Tibial nerve (tissue), 4 donors: ENCODE measurements at regions not wholly inside any gene's neighbourhood (a gene's known extent, or its start where the extent isn't known, plus 50 kb on each side); places are given as distances from the start of the nearest gene placed in this dataset.

Source experiments
- DNase-seq, 2 donors: peaks; one replicate each; pipeline ENCODE4 v3.0.0-alpha.2; 2019; ENCODE audit warnings: low spot score in 2 of 2
- H3K27ac ChIP-seq, 4 donors: fragments of 200-600 bp; sonication (generic) in 3 of 4; one replicate each; pipeline ENCODE4 v1.5.1; 2017 to 2019; ENCODE audit warnings: mild to moderate bottlenecking in 1 of 4
- H3K27me3 ChIP-seq, 2 donors: fragments of 200-600 bp; sonication (generic) in 1 of 2; one replicate each; pipeline versions ENCODE4 v1.5.1 to v1.6.0; 2017 to 2019
- H3K36me3 ChIP-seq, 3 donors: fragments of 200-600 bp; sonication (generic); one replicate each; pipeline ENCODE4 v1.5.1; 2018 to 2019
- H3K4me1 ChIP-seq, 4 donors: fragments of 200-600 bp; sonication (generic) in 3 of 4; one replicate each; pipeline ENCODE4 v1.5.1; 2017 to 2019
- H3K4me3 ChIP-seq, 4 donors: fragments of 200-600 bp; sonication (generic) in 3 of 4; one replicate each; pipeline ENCODE4 v1.5.1; 2017 to 2019; ENCODE audit warnings: mild to moderate bottlenecking in 1 of 4, moderate library complexity in 1 of 4
- H3K9me3 ChIP-seq, 4 donors: fragments of 200-600 bp; sonication (generic) in 3 of 4; one replicate each; pipeline ENCODE4 v1.5.1; 2017 to 2019
- EP300 ChIP-seq, 2 donors: sonication (generic); formaldehyde crosslinking; IDR thresholded peaks; one replicate each; pipeline ENCODE4 v1.6.1; 2017; ENCODE audit warnings: antibody characterized with exemption in 2 of 2, mild to moderate bottlenecking in 1 of 2
- POLR2A ChIP-seq, 2 donors: fragments of 450-650 bp; IDR thresholded peaks; one replicate each; pipeline ENCODE4 v1.6.1; 2017; ENCODE audit warnings: antibody characterized with exemption in 2 of 2, mild to moderate bottlenecking in 2 of 2, moderate library complexity in 2 of 2
- WGBS, 2 donors: methylation state at CpG; one replicate each; pipeline ENCODE4 v1.1.5; 2018; 5-methylcytosine and 5-hydroxymethylcytosine counted together
- TF ChIP-seq, protein P1 (sequence below), 5 experiments: fragments of 200-600 bp in 3 of 5; fragments of 450-650 bp in 2 of 5; sonication (generic) in 3 of 5; IDR thresholded peaks; one replicate each; pipeline ENCODE4 v1.5.1; 2016 to 2019; ENCODE audit warnings: antibody characterized with exemption in 5 of 5, mild to moderate bottlenecking in 3 of 5, moderate library complexity in 2 of 5

- H3K36me3 ChIP-seq = no peaks in the 10 kb centered on the region
- WGBS, 2 donors = 89 to 91% methylated on average over 16 to 18 of the region's 18 CpGs
These were observed 134.0 kb downstream of the FOXL1 start for GRCh38 chr16:86712158-86713009.

GRCh38 chr16:86713021-86713631 lies 134.8 kb downstream of the FOXL1 start:
- H3K4me3 ChIP-seq = no peak overlapping the region
- no peak for DNase-seq
- peaks cover 0 to 7% (median 0%) of the 10 kb centered on the region in 4 donors for H3K9me3 ChIP-seq
- no peaks in the 10 kb centered on the region for H3K36me3 ChIP-seq
- TF ChIP-seq, protein P1, sequence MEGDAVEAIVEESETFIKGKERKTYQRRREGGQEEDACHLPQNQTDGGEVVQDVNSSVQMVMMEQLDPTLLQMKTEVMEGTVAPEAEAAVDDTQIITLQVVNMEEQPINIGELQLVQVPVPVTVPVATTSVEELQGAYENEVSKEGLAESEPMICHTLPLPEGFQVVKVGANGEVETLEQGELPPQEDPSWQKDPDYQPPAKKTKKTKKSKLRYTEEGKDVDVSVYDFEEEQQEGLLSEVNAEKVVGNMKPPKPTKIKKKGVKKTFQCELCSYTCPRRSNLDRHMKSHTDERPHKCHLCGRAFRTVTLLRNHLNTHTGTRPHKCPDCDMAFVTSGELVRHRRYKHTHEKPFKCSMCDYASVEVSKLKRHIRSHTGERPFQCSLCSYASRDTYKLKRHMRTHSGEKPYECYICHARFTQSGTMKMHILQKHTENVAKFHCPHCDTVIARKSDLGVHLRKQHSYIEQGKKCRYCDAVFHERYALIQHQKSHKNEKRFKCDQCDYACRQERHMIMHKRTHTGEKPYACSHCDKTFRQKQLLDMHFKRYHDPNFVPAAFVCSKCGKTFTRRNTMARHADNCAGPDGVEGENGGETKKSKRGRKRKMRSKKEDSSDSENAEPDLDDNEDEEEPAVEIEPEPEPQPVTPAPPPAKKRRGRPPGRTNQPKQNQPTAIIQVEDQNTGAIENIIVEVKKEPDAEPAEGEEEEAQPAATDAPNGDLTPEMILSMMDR (IDR thresholded peaks at IDR 0.05) = no peak
- TF ChIP-seq POLR2A (IDR thresholded peaks at IDR 0.05) (no peak), EP300 (IDR thresholded peaks at IDR 0.05) (no peak)
- H3K27me3 ChIP-seq = peaks cover 0 to 20% of the 10 kb centered on the region in 2 donors
- WGBS, 2 donors = 80 to 81% methylated on average over 19 to 24 of the region's 25 CpGs
- H3K4me1 ChIP-seq = no peaks in the 10 kb centered on the region
- H3K27ac ChIP-seq = no peak overlapping the region

More at GRCh38 chr16:86712158-86713009, 134.0 kb downstream of the FOXL1 start:
- peaks cover 0 to 17% of the 10 kb centered on the region in 2 donors for H3K27me3 ChIP-seq
- H3K4me3 ChIP-seq = no peak overlapping the region
- no peak overlapping the region for H3K27ac ChIP-seq
- no peaks in the 10 kb centered on the region for H3K4me1 ChIP-seq
- H3K9me3 ChIP-seq = peaks cover 0 to 7% (median 0%) of the 10 kb centered on the region in 4 donors
- TF ChIP-seq EP300 (IDR thresholded peaks at IDR 0.05) = no peak
- TF ChIP-seq, protein P1 (IDR thresholded peaks at IDR 0.05) = no peak
- TF ChIP-seq POLR2A (IDR thresholded peaks at IDR 0.05) = no peak
- no peak for DNase-seq

GRCh38 chr16:86714166-86714565 lies 135.8 kb downstream of the FOXL1 start:
- Histone ChIP-seq H3K27me3 (peaks cover 0 to 20% of the 10 kb centered on the region in 2 donors), H3K27ac (no peak overlapping the region), H3K36me3 (no peaks in the 10 kb centered on the region), H3K9me3 (peaks cover 0 to 3% (median 0%) of the 10 kb centered on the region in 4 donors), H3K4me1 (no peaks in the 10 kb centered on the region), H3K4me3 (no peak overlapping the region)
- no peak for DNase-seq
- WGBS, 2 donors = 63 to 67% methylated on average over 4 of the region's 4 CpGs
- TF ChIP-seq POLR2A (IDR thresholded peaks at IDR 0.05) = no peak
- TF ChIP-seq EP300 (IDR thresholded peaks at IDR 0.05) = no peak
- TF ChIP-seq, protein P1 (IDR thresholded peaks at IDR 0.05) = no peak

- no peak for DNase-seq
- H3K27ac ChIP-seq = no peak overlapping the region
- TF ChIP-seq, protein P1 (IDR thresholded peaks at IDR 0.05) = no peak
- TF ChIP-seq POLR2A (IDR thresholded peaks at IDR 0.05) = no peak
- TF ChIP-seq EP300 (IDR thresholded peaks at IDR 0.05) = no peak
These were observed 138.3 kb downstream of the FOXL1 start for GRCh38 chr16:86716649-86717048.

GRCh38 chr16:86718118-86718517 lies 139.8 kb downstream of the FOXL1 start:
- Histone ChIP-seq H3K27ac (no peak overlapping the region), H3K4me1 (peaks cover 0 to 5% (median 2%) of the 10 kb centered on the region in 4 donors), H3K4me3 (no peak overlapping the region), H3K9me3 (no peaks in the 10 kb centered on the region), H3K27me3 (peaks cover 0 to 20% of the 10 kb centered on the region in 2 donors), H3K36me3 (no peaks in the 10 kb centered on the region)
- DNase-seq = no peak
- WGBS, 2 donors = 54 to 78% methylated on average over 5 to 9 of the region's 9 CpGs
- TF ChIP-seq EP300 (IDR thresholded peaks at IDR 0.05) = no peak
- no peak for TF ChIP-seq POLR2A (IDR thresholded peaks at IDR 0.05)
- TF ChIP-seq, protein P1 (IDR thresholded peaks at IDR 0.05) = no peak

More at GRCh38 chr16:86716649-86717048, 138.3 kb downstream of the FOXL1 start:
- no peaks in the 10 kb centered on the region for H3K4me1 ChIP-seq
- 51 to 53% methylated on average over 9 of the region's 9 CpGs for WGBS, 2 donors
- H3K4me3 ChIP-seq = no peak overlapping the region
- H3K9me3 ChIP-seq = no peaks in the 10 kb centered on the region
- H3K27me3 ChIP-seq = peaks cover 0 to 20% of the 10 kb centered on the region in 2 donors
- H3K36me3 ChIP-seq = no peaks in the 10 kb centered on the region
